ENCODE measurements at regions not wholly inside any gene's neighbourhood (a gene's known extent, or its start where the extent isn't known, plus 50 kb on each side); places are given as distances from the start of the nearest gene placed in this dataset.

DNA sequence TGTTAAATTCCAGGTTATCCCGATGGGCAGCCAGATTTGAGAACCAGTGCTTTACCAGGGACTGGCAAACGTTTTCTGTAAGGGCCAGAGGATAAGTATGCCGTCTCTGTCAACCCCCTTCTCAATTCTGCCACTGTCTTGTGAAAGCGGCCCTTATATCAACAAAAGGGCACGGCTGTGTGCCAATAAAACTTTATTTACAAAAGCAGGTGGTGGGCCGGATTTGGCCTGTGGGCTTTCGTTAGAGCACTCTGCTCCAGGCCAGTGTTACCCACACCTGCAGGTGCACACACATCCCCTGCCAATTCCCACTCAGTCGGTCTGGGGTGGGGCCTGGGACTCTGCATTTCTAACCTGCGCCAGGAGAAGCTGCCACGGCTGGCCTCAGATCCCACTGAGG lies 111.2 kb downstream of the RFLNA start:
- DNase-seq: no peak

DNA sequence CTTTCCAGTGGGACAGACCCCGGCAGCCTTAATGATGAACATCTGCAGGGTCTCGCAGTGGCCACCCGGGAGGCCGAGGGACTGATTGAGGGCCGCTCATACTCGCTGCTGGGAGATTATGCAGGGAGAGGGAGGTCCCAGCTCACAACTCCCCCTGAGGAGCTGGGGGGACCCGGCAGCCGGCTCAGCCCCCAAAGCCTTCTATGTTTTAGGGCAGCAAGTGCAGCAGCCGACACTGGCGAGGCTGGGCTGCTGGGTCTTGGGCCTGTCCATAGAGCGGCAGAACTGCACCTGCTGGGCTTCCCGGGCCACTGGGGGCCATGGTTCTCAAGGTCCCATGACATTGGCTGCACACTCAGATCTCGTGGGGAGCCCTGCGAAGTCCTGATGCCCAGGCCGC lies 110.7 kb downstream of the RFLNA start:
- DNase-seq: no peak

DNA sequence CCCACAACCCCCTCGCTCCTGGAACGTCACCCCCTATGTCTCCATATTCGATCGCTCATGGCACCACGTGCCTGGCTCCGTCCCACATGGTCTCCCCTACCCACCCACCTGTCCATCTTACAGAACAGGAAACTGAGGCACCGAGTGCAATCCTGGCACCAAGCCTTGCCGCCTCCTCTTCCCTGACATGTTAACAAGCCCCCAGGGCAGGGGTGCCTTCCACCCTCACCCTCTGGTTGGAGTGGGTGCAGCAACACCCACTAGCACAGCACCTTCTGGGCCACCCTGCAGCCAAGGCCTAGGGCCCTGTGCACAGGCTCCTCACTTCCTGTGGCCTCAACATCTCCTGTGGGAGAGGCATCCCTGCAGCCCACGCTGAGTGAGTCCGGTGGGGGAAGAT lies 110.3 kb downstream of the RFLNA start:
- DNase-seq: no peak

DNA sequence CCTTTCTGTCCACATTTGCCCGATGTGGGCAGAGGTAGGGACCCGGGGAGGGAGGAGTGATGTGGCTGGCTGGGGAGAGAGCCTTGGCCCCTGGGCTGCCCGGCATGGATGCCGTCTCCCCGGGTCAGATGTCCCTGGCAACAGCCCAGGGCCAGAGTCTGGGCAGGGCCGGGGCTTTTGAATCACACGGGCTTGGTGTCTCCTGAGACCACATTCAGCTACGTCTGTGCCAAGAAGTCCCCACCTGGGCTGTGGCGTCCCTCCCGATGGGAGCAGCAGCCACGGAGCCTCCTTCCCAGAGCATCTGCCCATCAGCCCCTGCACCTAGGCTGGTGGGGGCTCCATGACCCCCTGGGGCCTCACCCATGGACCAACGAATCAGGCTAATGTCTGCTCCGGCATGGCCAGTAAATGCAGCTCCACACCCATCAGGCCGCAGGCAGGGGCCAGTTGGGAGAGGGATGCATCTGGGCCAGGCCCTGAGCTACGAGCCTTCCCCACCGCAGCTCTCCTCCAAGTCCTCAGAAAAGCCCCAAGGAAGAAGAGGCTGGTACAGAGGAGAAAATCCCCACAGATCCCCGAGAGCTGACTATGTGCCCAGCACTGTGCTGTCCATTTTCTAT lies 109.4 kb downstream of the RFLNA start:
- peak; percentile 23 for DNase-seq

DNA sequence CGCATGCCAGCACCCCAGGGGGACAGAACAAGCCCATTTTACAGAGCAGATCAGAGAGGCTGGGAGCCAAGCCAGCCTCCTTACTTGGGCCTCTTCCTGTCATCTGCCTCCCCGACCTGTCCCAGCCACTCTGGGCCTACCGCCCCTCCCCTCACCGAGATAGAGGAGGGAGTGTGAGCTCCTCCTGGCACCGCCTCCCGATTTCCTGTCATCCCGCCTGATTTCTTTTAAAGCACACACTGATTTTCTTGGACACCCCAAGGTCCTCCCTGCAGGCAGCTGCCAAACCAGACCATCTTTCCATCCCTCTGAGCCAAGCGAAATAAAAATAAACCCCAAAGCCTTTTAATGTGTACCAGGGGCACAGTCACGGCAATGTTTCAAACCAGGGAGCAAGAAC lies 108.4 kb downstream of the RFLNA start:
- DNase-seq: no peak

DNA sequence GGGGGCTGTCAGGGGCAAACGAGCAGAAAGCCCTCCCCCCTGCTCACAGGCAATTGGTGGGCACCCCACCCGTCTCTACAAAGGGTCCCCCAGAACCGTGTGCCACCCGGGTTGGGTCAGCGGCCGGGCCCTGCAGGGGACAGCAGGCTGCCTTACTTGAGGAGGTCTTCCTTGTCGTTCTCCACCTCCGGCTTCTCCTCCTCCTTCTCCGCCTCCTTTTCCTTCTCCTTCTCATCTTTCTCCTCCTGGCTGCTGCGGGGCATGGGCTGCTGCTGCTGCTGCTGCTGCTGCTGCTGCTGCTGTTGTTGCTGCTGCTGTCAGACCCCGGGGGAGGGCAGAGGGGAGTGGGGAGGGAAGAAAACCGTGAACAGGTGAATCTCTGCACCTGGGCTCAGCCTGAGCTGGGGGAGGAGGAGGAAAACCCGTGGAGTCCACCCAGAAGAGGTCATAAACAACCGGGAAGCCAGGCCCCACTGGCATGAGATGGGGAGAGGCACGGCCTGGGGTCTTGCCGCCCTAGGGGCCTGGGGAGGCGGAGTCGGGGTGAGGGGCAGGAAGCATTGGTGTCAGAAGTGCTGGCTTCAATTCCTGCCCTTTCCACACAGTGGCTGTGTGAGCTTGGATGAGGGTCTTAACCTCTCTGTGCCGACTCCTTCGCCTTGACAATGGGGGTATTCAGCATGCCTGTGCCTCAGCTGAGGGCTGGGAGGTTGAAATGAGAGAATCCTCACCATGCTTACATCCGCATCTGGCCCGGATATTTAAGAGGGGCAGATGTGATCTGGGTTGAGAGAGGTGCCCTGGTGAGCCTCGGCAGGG lies 107.6 kb downstream of the RFLNA start:
- no peak for DNase-seq

DNA sequence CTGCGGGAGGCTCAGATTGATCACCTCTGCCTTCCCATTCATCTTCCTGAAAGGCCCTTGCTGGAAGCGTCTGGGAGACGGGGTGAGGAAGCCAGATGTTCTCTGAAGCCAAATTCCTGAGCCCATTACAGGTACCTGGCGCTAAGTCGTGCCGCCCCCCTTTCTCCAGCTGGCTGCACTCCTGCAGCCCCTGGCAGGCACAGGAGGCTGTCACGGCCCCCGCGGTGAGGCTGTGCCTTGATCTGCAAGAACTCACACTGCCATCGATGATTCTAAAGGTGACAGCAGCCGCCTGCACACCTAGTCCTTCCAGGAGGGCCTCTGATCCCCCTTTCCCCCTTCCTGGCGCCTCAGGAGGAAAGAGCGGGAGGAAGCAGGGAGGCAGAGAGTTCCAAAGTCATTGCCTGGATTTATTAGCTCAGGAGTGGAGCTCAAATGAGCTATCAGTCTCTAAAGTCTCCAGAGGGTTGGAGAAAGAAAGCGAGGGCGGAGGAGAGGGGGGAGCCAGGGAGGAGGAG lies 106.9 kb downstream of the RFLNA start:
- DNase-seq: no peak

DNA sequence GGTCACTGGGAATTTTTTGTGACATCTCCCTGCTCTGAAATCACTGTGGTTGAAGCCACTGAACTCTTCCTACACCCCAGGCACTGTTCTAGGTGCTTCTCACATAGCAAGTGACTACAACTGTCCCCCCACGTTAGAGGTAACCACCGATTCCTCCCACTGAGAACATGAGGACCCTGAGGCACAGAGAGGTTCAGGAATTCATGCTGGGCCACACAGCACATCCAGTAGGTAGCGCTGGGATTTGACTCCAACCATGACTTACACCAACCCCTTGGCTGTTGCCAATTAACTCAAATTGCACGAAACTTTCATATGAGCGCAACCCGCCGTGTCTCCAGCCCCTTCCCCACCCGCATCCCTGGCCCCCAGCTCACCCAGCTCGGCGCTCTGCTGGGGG lies 105.2 kb downstream of the RFLNA start:
- no peak for DNase-seq

DNA sequence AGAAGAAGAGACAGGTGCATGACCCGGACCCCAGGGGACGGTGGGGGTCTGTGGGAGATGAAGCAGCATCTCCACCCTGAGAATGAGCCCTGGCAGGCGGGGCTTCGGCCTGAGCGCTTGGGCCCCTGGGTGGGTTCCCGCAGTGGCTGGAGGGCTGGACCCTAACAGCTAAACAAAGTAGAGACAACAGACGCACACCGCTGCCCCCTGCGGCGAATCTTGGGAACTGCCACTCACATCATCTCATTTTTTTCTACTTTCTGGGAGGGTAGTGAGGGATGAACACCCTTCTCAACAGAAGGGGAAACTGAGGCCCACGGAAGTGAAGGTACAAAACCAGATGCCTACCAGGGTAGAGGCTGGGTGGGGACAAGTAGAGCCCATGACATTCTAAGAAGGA lies 104.7 kb downstream of the RFLNA start:
- no peak for DNase-seq

DNA sequence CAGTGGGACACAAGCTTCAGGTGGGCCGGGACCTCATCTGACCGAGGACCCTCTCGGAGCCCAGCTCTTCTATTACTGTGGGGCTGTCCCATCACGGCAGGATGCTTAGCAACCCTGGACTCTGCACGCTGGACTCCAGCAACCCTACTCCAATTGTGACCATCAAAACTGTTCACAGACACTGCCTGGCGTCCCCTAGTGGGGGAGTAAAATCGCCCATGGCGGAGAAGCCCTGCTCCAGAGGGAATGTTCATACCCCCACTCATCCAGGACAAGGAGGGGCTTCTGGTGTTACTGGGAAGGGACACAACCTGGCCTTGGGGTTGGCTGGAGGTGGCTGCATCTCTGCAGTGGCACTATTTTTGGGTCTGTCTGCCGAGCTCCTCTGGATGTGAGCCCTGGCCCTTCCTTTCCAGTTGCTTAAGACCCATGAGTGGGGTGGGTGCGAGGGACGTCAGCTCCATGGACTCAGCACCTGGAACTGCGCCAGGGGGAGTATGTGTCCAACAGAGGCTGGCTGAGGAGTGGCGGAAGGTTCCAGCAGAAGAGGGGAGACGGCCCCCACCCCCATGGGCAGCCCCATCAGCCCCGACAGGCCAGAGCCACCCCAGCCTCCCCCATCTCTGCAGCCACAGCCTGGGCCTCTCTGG lies 103.8 kb downstream of the RFLNA start:
- DNase-seq: no peak

DNA sequence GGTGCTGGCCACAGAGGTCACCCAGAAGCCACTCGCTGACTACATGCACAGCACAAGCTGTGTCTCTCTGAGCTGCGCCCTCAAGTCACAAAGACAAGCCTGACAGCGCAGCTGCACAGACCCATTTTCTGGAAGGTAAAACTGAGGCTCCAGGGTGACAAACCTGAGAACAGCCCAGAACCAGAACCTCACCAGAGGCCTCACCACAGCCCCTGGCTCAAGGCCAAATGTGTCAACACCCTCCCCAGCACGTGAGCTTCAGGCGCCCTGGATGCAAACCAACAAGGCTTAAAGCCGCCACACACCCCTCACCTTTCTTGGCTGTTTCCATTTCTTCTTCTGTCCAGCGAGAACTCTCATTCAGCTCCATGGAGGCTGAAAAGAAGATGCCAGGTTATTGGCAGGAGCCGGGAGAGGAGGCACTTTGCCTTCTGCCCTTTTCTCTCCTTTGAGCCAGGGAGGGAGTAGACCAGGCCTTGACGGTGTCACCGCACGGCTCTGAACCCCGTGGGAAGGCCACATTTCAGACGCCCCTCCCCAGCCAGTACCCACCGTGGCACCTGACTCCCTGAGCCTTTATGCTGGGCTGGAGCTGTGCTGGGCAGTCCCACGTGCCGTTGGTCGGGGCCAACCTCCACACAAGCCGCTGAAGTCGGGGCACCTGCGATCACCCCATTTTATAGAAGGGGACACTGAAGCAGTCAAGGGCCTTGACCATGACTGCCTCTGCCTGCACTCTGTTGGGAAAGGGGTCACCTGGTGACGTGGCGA lies 103.1 kb downstream of the RFLNA start:
- DNase-seq: peak; percentile 51

DNA sequence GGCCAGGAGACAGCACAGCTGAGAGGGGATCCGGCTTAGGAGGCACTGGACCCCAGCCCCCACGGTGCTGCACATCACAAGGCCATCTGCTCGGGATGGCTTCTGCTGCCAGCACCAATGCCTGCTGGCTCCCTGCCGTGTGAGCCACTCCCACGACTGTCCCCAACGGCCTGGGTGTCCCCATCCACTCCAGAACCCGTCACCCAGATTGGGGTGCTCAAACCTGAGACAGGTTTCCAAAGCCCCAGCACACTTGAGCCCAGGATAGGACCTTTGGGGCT lies 102.4 kb downstream of the RFLNA start:
- DNase-seq: no peak

DNA sequence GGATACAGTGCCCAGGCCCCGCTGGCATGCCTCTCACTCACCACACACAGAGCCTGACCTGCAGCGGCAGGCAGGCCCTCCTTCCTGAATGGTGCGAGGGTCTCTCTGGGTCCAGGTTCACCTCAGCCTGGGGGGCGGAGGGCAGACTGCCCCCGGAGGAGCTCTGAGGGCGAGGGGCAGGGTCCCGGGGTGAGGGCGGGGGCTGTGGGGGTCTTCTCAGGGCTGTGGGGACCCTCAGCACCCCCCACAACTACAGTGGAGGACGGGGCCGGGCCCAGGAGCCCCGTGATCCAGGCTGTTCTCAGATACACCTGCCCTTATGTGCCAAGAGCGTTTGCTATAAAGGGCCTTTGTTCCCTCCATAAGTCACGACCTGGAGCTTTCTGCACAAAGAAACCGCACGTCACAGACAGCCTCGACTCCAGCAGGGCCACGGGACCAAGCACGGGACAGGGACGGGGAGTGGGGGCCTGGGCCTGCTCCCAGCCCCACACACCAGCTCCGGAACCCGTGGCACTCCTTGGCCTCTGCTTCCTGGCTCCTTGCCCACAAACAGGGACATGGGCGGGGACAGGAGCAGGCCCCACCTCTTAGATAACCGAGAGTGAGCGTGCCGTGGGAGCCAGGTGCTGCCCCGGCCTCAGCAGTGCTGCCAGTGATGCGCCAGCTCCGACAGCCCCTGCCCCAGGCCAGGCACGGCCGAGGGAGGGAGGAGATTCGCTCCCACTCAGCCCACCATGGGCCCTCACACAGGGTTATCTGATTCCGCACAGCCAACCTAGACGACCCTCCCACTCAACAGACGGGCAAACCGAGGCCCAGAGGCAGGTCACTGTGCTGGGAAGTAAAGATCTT lies 101.9 kb downstream of the RFLNA start:
- no peak for DNase-seq

DNA sequence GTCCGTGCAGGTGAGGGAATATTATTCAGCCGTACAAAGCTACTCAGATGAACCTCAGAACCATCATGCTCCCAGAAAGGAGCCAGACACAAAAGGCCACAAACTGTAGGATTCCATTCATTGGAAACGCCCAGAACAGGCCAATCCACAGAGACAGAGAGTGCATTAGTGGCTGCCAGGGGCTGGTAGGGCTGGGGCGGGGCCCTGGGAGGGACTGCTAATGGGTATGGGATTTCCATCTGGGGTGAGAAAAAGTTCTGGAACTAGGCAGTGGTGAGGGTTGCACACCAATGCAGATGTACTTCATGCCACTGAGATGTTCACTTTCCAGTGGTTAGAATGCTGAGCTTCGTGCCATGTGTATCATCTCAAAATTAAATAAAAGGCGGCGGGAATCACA lies 101.1 kb downstream of the RFLNA start:
- DNase-seq: no peak

DNA sequence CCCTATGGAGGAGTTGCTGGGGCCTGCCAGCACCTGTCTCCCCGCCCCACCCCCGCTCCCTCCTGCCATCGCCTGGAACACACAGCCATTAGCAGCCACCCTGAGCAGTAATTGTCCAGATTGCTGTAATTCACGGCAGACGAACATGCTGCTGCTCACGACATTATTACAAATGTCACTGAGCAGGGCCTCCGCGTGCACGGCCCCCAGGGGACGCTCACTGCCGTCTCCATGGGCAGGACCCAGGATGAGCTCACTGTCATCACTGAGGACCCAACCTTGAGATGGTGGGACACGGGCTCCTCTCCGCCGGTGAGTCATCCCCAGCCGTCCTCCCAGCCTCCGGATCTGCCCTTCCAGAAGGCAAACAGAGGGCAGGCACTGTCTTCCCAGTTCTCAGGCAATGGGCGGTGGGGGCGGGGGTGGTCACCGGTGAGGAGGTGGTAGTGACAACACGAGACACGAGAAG lies 100.4 kb downstream of the RFLNA start:
- no peak for DNase-seq

DNA sequence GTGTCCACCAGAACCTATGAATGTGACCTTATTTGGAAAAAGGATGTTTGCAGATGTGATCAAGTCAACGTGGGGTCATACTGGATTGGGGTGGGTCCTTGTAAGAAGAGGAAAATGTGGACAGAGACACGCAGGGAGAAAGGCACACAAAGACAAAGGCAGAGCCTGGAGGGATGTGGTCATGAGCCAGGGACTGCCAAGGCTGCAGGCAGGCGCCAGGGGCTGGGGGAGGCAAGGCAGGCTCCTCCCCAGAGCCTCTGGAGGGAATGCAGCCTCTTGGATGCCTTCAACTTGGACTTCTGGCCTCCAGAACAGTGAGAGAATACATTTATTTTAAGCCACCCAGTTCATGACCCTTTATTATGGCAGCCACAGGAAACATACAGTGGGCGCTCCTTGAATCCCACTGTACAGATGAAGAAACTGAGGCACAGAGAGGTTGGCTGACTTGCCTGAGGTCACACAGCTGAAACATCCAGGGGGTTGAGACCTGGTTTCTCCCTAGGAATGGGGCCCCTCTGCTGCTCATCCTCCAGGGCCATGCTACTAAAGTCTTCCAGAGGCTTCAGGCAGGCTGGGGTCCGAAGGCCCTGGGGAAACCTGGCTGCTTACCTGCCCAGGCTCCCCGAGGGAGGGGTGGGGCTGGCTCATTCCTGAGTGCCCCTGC lies 99.7 kb downstream of the RFLNA start:
- no peak for DNase-seq

DNA sequence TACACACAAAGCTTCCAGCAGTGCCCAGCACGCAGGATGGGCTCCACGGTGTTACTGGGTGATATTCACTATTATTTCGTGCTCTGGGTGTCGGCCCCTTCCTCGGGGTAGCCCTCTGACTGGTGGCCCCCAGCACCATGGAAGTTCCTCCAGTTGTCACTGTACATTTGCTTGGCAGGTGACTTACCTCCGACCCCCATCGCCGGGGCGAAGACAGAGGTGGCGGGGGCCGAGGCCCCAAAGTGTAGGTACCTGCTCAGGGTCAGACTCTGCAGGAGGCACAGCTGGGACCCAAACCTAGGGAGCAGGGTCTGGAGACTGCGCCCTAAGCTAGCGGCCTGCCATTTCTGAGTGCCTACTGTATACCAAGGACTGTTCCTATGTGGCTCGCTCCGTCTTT lies 98.9 kb downstream of the RFLNA start:
- DNase-seq: no peak

DNA sequence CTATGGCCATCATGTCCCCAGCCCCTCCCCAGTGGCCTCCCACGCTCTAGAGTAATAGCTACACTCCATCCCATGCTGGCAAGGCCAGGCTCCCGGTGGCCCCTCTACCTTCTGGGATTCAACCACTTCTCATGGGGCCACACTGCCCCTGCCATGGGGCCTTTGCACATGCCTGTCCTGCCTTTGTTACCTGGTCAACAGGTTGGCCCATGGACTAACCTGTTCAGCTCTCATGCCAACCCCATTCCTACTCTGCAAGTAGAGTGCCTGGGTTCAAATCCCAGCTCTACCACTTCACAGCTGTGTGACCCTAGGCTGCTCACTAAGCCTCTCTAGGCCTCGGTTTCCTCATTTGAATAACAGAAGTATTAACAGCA lies 98.5 kb downstream of the RFLNA start:
- DNase-seq: no peak

DNA sequence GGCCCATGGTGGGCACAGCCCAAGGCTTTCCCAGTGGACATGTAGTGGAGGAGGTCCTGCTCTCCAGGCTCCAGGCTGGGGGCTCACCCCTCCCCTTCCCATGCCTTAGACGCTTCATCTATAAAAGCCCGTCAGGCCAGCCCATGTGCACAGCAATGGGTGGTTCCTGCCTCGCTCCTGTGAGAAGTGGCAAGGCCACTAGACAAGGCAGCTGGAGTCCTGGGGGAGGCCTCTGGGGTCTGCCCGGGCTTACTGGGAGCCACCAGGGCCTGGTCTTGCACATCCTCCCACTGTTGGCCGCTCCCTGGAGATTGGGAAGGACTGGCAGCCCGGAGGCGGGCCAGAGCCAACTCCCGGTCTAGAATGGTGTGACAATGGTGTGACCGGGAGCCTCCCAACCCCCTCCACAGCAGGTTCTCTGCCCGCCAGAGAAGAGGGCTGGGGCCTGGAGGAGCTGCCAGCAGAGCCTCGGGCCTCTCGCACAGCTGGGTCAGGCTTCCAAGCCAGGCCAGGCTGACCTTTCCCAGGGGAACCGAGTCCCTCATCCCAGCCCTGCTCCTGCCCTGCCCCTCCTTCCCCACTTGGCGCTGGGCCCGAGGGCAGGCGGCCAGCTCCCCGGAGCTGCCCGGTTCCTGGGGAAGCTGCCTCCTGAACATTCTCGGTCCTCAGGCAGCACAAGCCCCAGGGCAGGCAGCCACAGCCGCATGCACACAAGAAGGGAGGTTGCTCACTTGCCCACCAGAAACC lies 97.9 kb downstream of the RFLNA start:
- DNase-seq: peak; percentile 53

DNA sequence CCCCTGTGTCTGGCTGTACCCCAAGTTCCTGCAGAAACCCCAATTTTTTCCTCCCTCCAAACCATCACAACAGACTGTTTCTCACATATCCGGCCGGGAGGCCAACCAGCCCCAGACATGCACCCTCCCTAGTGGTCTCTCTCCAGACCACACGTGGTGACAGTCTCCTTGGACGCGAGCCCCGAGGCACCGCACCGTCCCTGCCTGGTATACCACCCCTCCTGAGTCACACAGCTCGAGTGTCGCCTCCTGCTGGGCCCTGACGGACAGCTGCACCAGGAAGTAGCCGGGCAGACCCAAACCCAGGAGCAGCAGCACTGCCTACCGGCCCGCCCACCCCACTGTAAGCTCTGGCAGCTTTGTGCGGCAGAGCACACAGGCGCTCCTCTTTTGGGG lies 97.4 kb downstream of the RFLNA start:
- DNase-seq: no peak

Data from NCI-H1092 (cell line).